ENCODE measurements at regions not wholly inside any gene's neighbourhood (a gene's known extent, or its start where the extent isn't known, plus 50 kb on each side); places are given as distances from the start of the nearest gene placed in this dataset.

GRCh38 chr12:25771476-25771875 is 187.0 kb upstream of the RASSF8 start:
- H3K27ac ChIP-seq = no peak overlapping the region
- no peaks in the 10 kb centered on the region for H3K4me1 ChIP-seq (ENCODE audit: insufficient read depth)
- no peak for DNase-seq
- H3K27me3 ChIP-seq = no peaks in the 10 kb centered on the region
- no peaks in the 10 kb centered on the region for H3K9me3 ChIP-seq
- TF ChIP-seq CTCF (IDR thresholded peaks at IDR 0.05) (no peak), POLR2A (IDR thresholded peaks at IDR 0.05) (no peak), EP300 (IDR thresholded peaks at IDR 0.05) (no peak)
- no peaks in the 10 kb centered on the region for H3K36me3 ChIP-seq
- WGBS, 3 donors = 76 to 85% (median 82%) methylated on average over 4 of the region's 4 CpGs
- H3K4me3 ChIP-seq = no peak overlapping the region
- intact Hi-C loops (cut with DNase I) = no loop called here

GRCh38 chr12:25775968-25776367 is 182.5 kb upstream of the RASSF8 start:
- H3K4me3 ChIP-seq = no peak overlapping the region
- H3K9me3 ChIP-seq = no peaks in the 10 kb centered on the region
- no peaks in the 10 kb centered on the region for H3K27me3 ChIP-seq
- H3K36me3 ChIP-seq = no peaks in the 10 kb centered on the region
- WGBS, 3 donors = 62 to 70% (median 62%) methylated on average over 4 of the region's 4 CpGs
- no peak for TF ChIP-seq CTCF (IDR thresholded peaks at IDR 0.05)
- TF ChIP-seq EP300 (IDR thresholded peaks at IDR 0.05) = no peak
- no peak for TF ChIP-seq POLR2A (IDR thresholded peaks at IDR 0.05)
- intact Hi-C loops (cut with DNase I) = no loop called here
- no peak for DNase-seq
- no peak overlapping the region for H3K27ac ChIP-seq
- H3K4me1 ChIP-seq (ENCODE audit: insufficient read depth) = no peaks in the 10 kb centered on the region

- intact Hi-C loops (cut with DNase I) = no loop called here
- 79 to 87% (median 86%) methylated on average over 3 of the region's 3 CpGs for WGBS, 3 donors
- Histone ChIP-seq H3K4me1 (ENCODE audit: insufficient read depth) (no peaks in the 10 kb centered on the region), H3K4me3 (no peak overlapping the region), H3K27me3 (no peaks in the 10 kb centered on the region), H3K9me3 (no peaks in the 10 kb centered on the region), H3K36me3 (no peaks in the 10 kb centered on the region), H3K27ac (no peak overlapping the region)
- no peak for TF ChIP-seq CTCF (IDR thresholded peaks at IDR 0.05)
- TF ChIP-seq POLR2A (IDR thresholded peaks at IDR 0.05) = no peak
- no peak for TF ChIP-seq EP300 (IDR thresholded peaks at IDR 0.05)
- no peak for DNase-seq
Measured at GRCh38 chr12:25780771-25781170, 177.7 kb upstream of the RASSF8 start.

GRCh38 chr12:25781232-25781631 is 177.2 kb upstream of the RASSF8 start:
- intact Hi-C loops (cut with DNase I) = no loop called here
- Histone ChIP-seq H3K9me3 (no peaks in the 10 kb centered on the region), H3K27ac (no peak overlapping the region), H3K27me3 (no peaks in the 10 kb centered on the region), H3K4me3 (no peak overlapping the region), H3K4me1 (ENCODE audit: insufficient read depth) (no peaks in the 10 kb centered on the region), H3K36me3 (no peaks in the 10 kb centered on the region)
- WGBS, 3 donors = 62 to 79% (median 65%) methylated on average over 4 of the region's 4 CpGs
- no peak for TF ChIP-seq EP300 (IDR thresholded peaks at IDR 0.05)
- no peak for TF ChIP-seq POLR2A (IDR thresholded peaks at IDR 0.05)
- TF ChIP-seq CTCF (IDR thresholded peaks at IDR 0.05) = no peak
- DNase-seq = no peak

GRCh38 chr12:25783566-25783965 is 174.9 kb upstream of the RASSF8 start:
- H3K27ac ChIP-seq = no peak overlapping the region
- intact Hi-C loops (cut with DNase I) = no loop called here
- 83 to 84% (median 84%) methylated on average over 5 of the region's 5 CpGs for WGBS, 3 donors
- no peaks in the 10 kb centered on the region for H3K9me3 ChIP-seq
- TF ChIP-seq POLR2A (IDR thresholded peaks at IDR 0.05) = no peak
- no peak for TF ChIP-seq CTCF (IDR thresholded peaks at IDR 0.05)
- TF ChIP-seq EP300 (IDR thresholded peaks at IDR 0.05) = no peak
- no peak overlapping the region for H3K4me3 ChIP-seq
- H3K36me3 ChIP-seq = no peaks in the 10 kb centered on the region
- H3K27me3 ChIP-seq = no peaks in the 10 kb centered on the region
- DNase-seq = no peak
- H3K4me1 ChIP-seq (ENCODE audit: insufficient read depth) = peaks cover 3% of the 10 kb centered on the region
